ENCODE measurements at regions not wholly inside any gene's neighbourhood (a gene's known extent, or its start where the extent isn't known, plus 50 kb on each side); places are given as distances from the start of the nearest gene placed in this dataset.

DNA sequence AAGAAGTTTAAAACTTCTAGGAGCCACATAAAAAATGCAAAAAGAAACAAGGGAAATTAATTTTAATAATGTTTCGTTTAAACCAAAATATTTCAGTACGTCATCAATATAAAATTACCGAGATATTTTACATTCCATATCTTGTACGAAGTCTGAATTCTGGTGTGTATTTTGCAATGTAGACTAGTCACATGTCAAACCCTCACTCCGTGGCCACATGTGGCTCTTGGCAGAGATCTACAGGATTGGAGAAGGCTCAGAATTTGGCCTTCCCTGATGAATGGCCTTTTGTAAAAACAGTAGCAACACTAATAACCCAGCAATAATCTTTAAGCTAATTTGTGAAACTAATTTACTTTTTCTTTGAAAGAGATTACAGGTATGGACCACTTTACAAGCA lies 217.1 kb downstream of the PRL start:
- TF ChIP-seq, protein P1, sequence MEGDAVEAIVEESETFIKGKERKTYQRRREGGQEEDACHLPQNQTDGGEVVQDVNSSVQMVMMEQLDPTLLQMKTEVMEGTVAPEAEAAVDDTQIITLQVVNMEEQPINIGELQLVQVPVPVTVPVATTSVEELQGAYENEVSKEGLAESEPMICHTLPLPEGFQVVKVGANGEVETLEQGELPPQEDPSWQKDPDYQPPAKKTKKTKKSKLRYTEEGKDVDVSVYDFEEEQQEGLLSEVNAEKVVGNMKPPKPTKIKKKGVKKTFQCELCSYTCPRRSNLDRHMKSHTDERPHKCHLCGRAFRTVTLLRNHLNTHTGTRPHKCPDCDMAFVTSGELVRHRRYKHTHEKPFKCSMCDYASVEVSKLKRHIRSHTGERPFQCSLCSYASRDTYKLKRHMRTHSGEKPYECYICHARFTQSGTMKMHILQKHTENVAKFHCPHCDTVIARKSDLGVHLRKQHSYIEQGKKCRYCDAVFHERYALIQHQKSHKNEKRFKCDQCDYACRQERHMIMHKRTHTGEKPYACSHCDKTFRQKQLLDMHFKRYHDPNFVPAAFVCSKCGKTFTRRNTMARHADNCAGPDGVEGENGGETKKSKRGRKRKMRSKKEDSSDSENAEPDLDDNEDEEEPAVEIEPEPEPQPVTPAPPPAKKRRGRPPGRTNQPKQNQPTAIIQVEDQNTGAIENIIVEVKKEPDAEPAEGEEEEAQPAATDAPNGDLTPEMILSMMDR (conservative IDR thresholded peaks at IDR 0.05; ENCODE audit: low read length) = no peak
- TF ChIP-seq EZH2phosphoT487 (IDR thresholded peaks at IDR 0.05; ENCODE audit: borderline replicate concordance, low read depth, low read length) = no peak
